OCI-LY3 (cell line): ENCODE measurements at regions not wholly inside any gene's neighbourhood (a gene's known extent, or its start where the extent isn't known, plus 50 kb on each side); places are given as distances from the start of the nearest gene placed in this dataset.

Experiments
- H2AFZ ChIP-seq: fragments of 200-600, 300-600 bp; shearing (Covaris generic); 2 replicates; pipeline ENCODE4 v1.6.0; 2014; ENCODE audit warnings: antibody characterized with exemption, low read depth, low read length
- H3K27ac ChIP-seq: fragments of 200-600, 300-600 bp; sonication (generic); 2 replicates; pipeline ENCODE4 v1.5.1; 2014; ENCODE audit warnings: mild to moderate bottlenecking, low read length, moderate library complexity, mixed read lengths
- H3K27me3 ChIP-seq: fragments of 200-600, 300-600 bp; sonication (generic); 2 replicates; pipeline ENCODE4 v1.6.1; 2014; ENCODE audit warnings: low read depth, low read length, mixed read lengths
- H3K36me3 ChIP-seq: fragments of 200-600, 300-600 bp; sonication (generic); replicated peaks from 2 replicates; pipeline ENCODE3; 2014; ENCODE audit warnings: low read depth, low read length, mixed read lengths
- H3K4me1 ChIP-seq: fragments of 300-600, 200-600 bp; sonication (generic); 2 replicates; pipeline ENCODE4 v1.6.1; 2014; ENCODE audit warnings: low read length, mixed read lengths
- H3K4me2 ChIP-seq: fragments of 200-600, 300-600 bp; sonication (generic); 2 replicates; pipeline ENCODE4 v1.6.1; 2014; ENCODE audit warnings: low read length, mixed read lengths
- H3K4me3 ChIP-seq: fragments of 300-600, 200-600 bp; sonication (generic); 2 replicates; pipeline ENCODE4 v1.5.1; 2014; ENCODE audit warnings: antibody characterized with exemption, mild to moderate bottlenecking, low read length, moderate library complexity
- H3K79me2 ChIP-seq: fragments of 300-600, 200-600 bp; shearing (Covaris generic); 2 replicates; pipeline ENCODE4 v1.6.1; 2014; ENCODE audit warnings: mild to moderate bottlenecking, low read length, mixed read lengths
- H3K9ac ChIP-seq: fragments of 300-600, 200-600 bp; shearing (Covaris generic); 2 replicates; pipeline ENCODE4 v1.6.0; 2014; ENCODE audit warnings: mild to moderate bottlenecking, low read length, moderate library complexity
- H3K9me3 ChIP-seq: fragments of 200-600, 300-600 bp; shearing (Covaris generic); 2 replicates; pipeline ENCODE4 v1.6.1; 2014; ENCODE audit warnings: low read length, mixed read lengths; ENCODE audit not compliant: insufficient read depth
- H4K20me1 ChIP-seq: fragments of 200-600, 300-600 bp; sonication (generic); 2 replicates; pipeline ENCODE4 v1.6.1; 2016; ENCODE audit warnings: low read length, mixed read lengths; ENCODE audit not compliant: insufficient read depth
- CTCF ChIP-seq: fragments of 200-600, 300-600 bp; sonication (generic); IDR thresholded peaks from 2 replicates; pipeline ENCODE4 v1.5.1; 2014; ENCODE audit warnings: antibody characterized with exemption, low read length, low read depth
- EZH2phosphoT487 ChIP-seq: fragments of 200-600 bp; shearing (Covaris generic); IDR thresholded peaks from 2 replicates; pipeline ENCODE4 v1.6.1; 2018; ENCODE audit warnings: antibody characterized with exemption, mixed run types, low read depth

DNA sequence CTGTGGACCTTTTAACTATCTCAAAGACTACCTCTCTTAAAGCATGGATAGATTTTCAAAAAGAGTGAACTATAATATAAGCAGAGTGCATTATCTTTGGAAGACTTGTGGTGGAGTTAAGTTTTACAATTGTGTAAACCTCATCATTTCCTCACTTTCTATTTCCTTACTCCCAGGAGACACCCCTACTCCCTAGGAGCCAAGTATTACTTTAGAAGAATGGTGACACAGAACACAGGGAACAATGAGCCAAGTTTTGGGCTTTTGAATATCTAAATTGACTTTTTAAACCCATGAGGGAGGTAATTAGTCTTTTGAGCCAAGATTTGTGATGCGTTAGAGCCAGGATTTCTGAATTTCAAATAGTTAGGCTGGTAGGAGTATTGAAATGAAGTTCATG lies 78.9 kb upstream of the UNC5C start:
- Histone ChIP-seq H3K4me1 (peaks cover 12% of the 10 kb centered on the region), H3K27me3 (peaks cover 6% of the 10 kb centered on the region; the same call in 1 of the 2 replicates), H3K9ac (no peak overlapping the region), H3K27ac (no peak overlapping the region), H2AFZ (no peak overlapping the region), H4K20me1 (no peaks in the 10 kb centered on the region; the same call in 1 of the 2 replicates), H3K4me3 (no peak overlapping the region), H3K79me2 (no peaks in the 10 kb centered on the region), H3K36me3 (no peaks in the 10 kb centered on the region), H3K4me2 (no peak overlapping the region), H3K9me3 (no peaks in the 10 kb centered on the region)
- TF ChIP-seq CTCF (no peak), EZH2phosphoT487 (no peak)

GRCh38 chr4:95627024-95627605 lies 78.3 kb upstream of the UNC5C start:
- Histone ChIP-seq H3K36me3 (no peaks in the 10 kb centered on the region), H3K27me3 (peaks cover 6% of the 10 kb centered on the region; the same call in 1 of the 2 replicates), H3K4me2 (no peak overlapping the region), H3K4me3 (no peak overlapping the region), H2AFZ (no peak overlapping the region), H3K27ac (no peak overlapping the region), H4K20me1 (no peaks in the 10 kb centered on the region; the same call in 1 of the 2 replicates), H3K9ac (no peak overlapping the region), H3K79me2 (no peaks in the 10 kb centered on the region), H3K9me3 (no peaks in the 10 kb centered on the region), H3K4me1 (peaks cover 12% of the 10 kb centered on the region)
- no peak for TF ChIP-seq CTCF

GRCh38 chr4:95625020-95625419 lies 76.2 kb upstream of the UNC5C start:
- no peaks in the 10 kb centered on the region for H3K9me3 ChIP-seq
- peaks cover 4% of the 10 kb centered on the region; the same call in 1 of the 2 replicates for H3K27me3 ChIP-seq
- no peak overlapping the region for H3K4me2 ChIP-seq
- TF ChIP-seq EZH2phosphoT487 = no peak
- no peak for TF ChIP-seq CTCF
- H3K36me3 ChIP-seq = no peaks in the 10 kb centered on the region
- H2AFZ ChIP-seq = no peak overlapping the region
- H3K27ac ChIP-seq = no peak overlapping the region
- H3K4me1 ChIP-seq = peaks cover 12% of the 10 kb centered on the region
- no peaks in the 10 kb centered on the region; the same call in 1 of the 2 replicates for H4K20me1 ChIP-seq
- no peak overlapping the region for H3K4me3 ChIP-seq
- H3K9ac ChIP-seq = no peak overlapping the region
- H3K79me2 ChIP-seq = no peaks in the 10 kb centered on the region

- Histone ChIP-seq H3K79me2 (no peaks in the 10 kb centered on the region), H3K27me3 (no peaks in the 10 kb centered on the region), H3K4me3 (no peak overlapping the region), H3K9ac (no peak overlapping the region), H3K4me2 (no peak overlapping the region), H3K27ac (no peak overlapping the region), H3K36me3 (no peaks in the 10 kb centered on the region), H3K4me1 (no peaks in the 10 kb centered on the region), H4K20me1 (no peaks in the 10 kb centered on the region), H3K9me3 (no peaks in the 10 kb centered on the region), H2AFZ (no peak overlapping the region)
- TF ChIP-seq CTCF = no peak
- TF ChIP-seq EZH2phosphoT487 = no peak
Observed at GRCh38 chr4:95619525-95620443, 71.0 kb upstream of the UNC5C start.
